Ishikawa (cell line): ENCODE measurements at regions not wholly inside any gene's neighbourhood (a gene's known extent, or its start where the extent isn't known, plus 50 kb on each side); places are given as distances from the start of the nearest gene placed in this dataset.

Experiments used
- CEBPB ChIP-seq: IDR thresholded peaks from 2 replicates; pipeline ENCODE4 v1.6.1; 2012
- CREB1 ChIP-seq: IDR thresholded peaks from 2 replicates; pipeline ENCODE4 v1.6.1; 2012; ENCODE audit warnings: low read depth
- EGR1 ChIP-seq: IDR thresholded peaks from 2 replicates; pipeline ENCODE4 v1.6.1; 2012
- EP300 ChIP-seq: IDR thresholded peaks from 2 replicates; pipeline ENCODE4 v1.6.1; 2012; ENCODE audit warnings: borderline replicate concordance
- FOXM1 ChIP-seq: IDR thresholded peaks from 2 replicates; pipeline ENCODE4 v1.6.1; 2012; ENCODE audit warnings: low read depth, borderline replicate concordance
- MAX ChIP-seq: IDR thresholded peaks from 2 replicates; pipeline ENCODE4 v1.6.1; 2012
- NFIC ChIP-seq: IDR thresholded peaks from 2 replicates; pipeline ENCODE4 v1.6.1; 2012
- RAD21 ChIP-seq: IDR thresholded peaks from 2 replicates; pipeline ENCODE4 v1.6.1; 2012; ENCODE audit warnings: low read depth
- REST ChIP-seq: IDR thresholded peaks from 2 replicates; pipeline ENCODE4 v1.6.1; 2012; ENCODE audit warnings: low read depth, mild to moderate bottlenecking
- TAF1 ChIP-seq: IDR thresholded peaks from 2 replicates; pipeline ENCODE4 v1.6.1; 2012; ENCODE audit warnings: low read depth, mild to moderate bottlenecking
- TCF12 ChIP-seq: IDR thresholded peaks from 2 replicates; pipeline ENCODE4 v1.6.1; 2012; ENCODE audit warnings: low read depth
- TEAD4 ChIP-seq: IDR thresholded peaks from 2 replicates; pipeline ENCODE4 v1.6.1; 2012
- USF1 ChIP-seq: IDR thresholded peaks from 2 replicates; pipeline ENCODE4 v1.6.1; 2012
- YY1 ChIP-seq: IDR thresholded peaks from 2 replicates; pipeline ENCODE4 v1.6.1; 2012; ENCODE audit warnings: low read depth
- ZBTB7A ChIP-seq: IDR thresholded peaks from 2 replicates; pipeline ENCODE4 v1.6.1; 2012; ENCODE audit warnings: low read depth

GRCh38 chr1:67607699-67608098, 77.3 kb upstream of the GADD45A start:
- TF ChIP-seq FOXM1: no peak
- no peak for TF ChIP-seq EGR1
- no peak for TF ChIP-seq EP300
- TF ChIP-seq MAX: no peak
- no peak for TF ChIP-seq RAD21
- no peak for TF ChIP-seq YY1
- TF ChIP-seq TCF12: no peak
- TF ChIP-seq NFIC: no peak
- no peak for TF ChIP-seq USF1
- TF ChIP-seq TEAD4: no peak
- no peak for TF ChIP-seq CEBPB
- no peak for TF ChIP-seq ZBTB7A
- TF ChIP-seq TAF1: no peak

GRCh38 chr1:67608661-67609576, 76.1 kb upstream of the GADD45A start:
- TF ChIP-seq RAD21 (no peak), REST (no peak), FOXM1 (no peak), NFIC (no peak)

- TF ChIP-seq EP300: no peak
- TF ChIP-seq FOXM1: no peak
- no peak for TF ChIP-seq TEAD4
- TF ChIP-seq TAF1: no peak
- TF ChIP-seq YY1: no peak
- no peak for TF ChIP-seq USF1
- TF ChIP-seq NFIC: no peak
- no peak for TF ChIP-seq MAX
- TF ChIP-seq REST: no peak
- TF ChIP-seq RAD21: no peak
- no peak for TF ChIP-seq TCF12
- no peak for TF ChIP-seq EGR1
- TF ChIP-seq CEBPB: no peak
- TF ChIP-seq ZBTB7A: no peak
- no peak for TF ChIP-seq CREB1
Observed at GRCh38 chr1:67609577-67610341, 75.2 kb upstream of the GADD45A start.

GRCh38 chr1:67610450-67610849, 74.6 kb upstream of the GADD45A start:
- no peak for TF ChIP-seq REST
- TF ChIP-seq YY1: no peak
- TF ChIP-seq MAX: no peak
- no peak for TF ChIP-seq EP300
- no peak for TF ChIP-seq TEAD4
- TF ChIP-seq TAF1: no peak
